Anterior cingulate cortex (tissue), 58 donors: ENCODE measurements at regions not wholly inside any gene's neighbourhood (a gene's known extent, or its start where the extent isn't known, plus 50 kb on each side); places are given as distances from the start of the nearest gene placed in this dataset.
A peak's percentile ranks its signal among the peaks of the same experiment; 100 is the strongest.

Source experiments
- DNase-seq, 58 donors: peaks; one replicate each; lab custom pipeline; 2025; lab: John Stamatoyannopoulos, UW

- DNase-seq = no peak
These were observed 146.8 kb upstream of the C14orf180 start for GRCh38 chr14:104432611-104433231.

- DNase-seq = no peak
These were observed 146.0 kb upstream of the C14orf180 start for GRCh38 chr14:104433401-104434213.

- DNase-seq = no peak
These were observed 145.1 kb upstream of the C14orf180 start for GRCh38 chr14:104434214-104435076.

- no peak for DNase-seq
These were observed 144.2 kb upstream of the C14orf180 start for GRCh38 chr14:104435147-104436046.

GRCh38 chr14:104436047-104436591, 143.4 kb upstream of the C14orf180 start:
- peak in 4 of 58 donors; percentile 16 to 43 (median 24) for DNase-seq

GRCh38 chr14:104436741-104437701, 142.5 kb upstream of the C14orf180 start:
- DNase-seq = no peak

- no peak for DNase-seq
These were observed 141.9 kb upstream of the C14orf180 start for GRCh38 chr14:104437703-104438102.

GRCh38 chr14:104438166-104438887, 141.2 kb upstream of the C14orf180 start:
- no peak for DNase-seq

- DNase-seq = no peak
These were observed 139.9 kb upstream of the C14orf180 start for GRCh38 chr14:104439625-104440024.

GRCh38 chr14:104440297-104440956, 139.1 kb upstream of the C14orf180 start:
- DNase-seq = no peak

- DNase-seq = no peak
These were observed 138.1 kb upstream of the C14orf180 start for GRCh38 chr14:104441275-104442106.

- DNase-seq = no peak
These were observed 137.4 kb upstream of the C14orf180 start for GRCh38 chr14:104442107-104442551.

- DNase-seq = no peak
These were observed 136.8 kb upstream of the C14orf180 start for GRCh38 chr14:104442631-104443390.

- no peak for DNase-seq
These were observed 136.0 kb upstream of the C14orf180 start for GRCh38 chr14:104443391-104444158.
